Activated naive CD4-positive, alpha-beta T cell treated with anti-CD3 and anti-CD28 coated beads, Interleukin-2, amount 50 U/mL, for 72 hours (primary cell): ENCODE measurements at regions not wholly inside any gene's neighbourhood (a gene's known extent, or its start where the extent isn't known, plus 50 kb on each side); places are given as distances from the start of the nearest gene placed in this dataset.
"Not testable (repeated sequence)": the region's sequence is repeated elsewhere in the genome, so short reads cannot be mapped to it uniquely, and the experiment has no call there.

Source experiments
- ATAC-seq, 2 donors: fragments of 150-1000 bp; cut with Tn5 transposase; 2 replicates each; pipeline ENCODE4 v1.10.0; 2021; ENCODE audit warnings: mild to moderate bottlenecking in 2 of 2, moderate library complexity in 2 of 2
- DNase-seq, 2 donors: peaks; one replicate each; pipeline ENCODE4 v3.0.0; 2021 to 2022; ENCODE audit warnings: low spot score in 2 of 2
- H3K27ac Mint-ChIP-seq, 2 donors: one replicate each; pipeline ENCODE4 v1.8.0; 2022; ENCODE audit warnings: mild to moderate bottlenecking in 2 of 2, mixed read lengths in 2 of 2
- H3K36me3 Mint-ChIP-seq, 2 donors: one replicate each; pipeline ENCODE4 v1.8.0; 2022; ENCODE audit warnings: mixed read lengths in 2 of 2
- H3K9me3 Mint-ChIP-seq, 2 donors: one replicate each; pipeline ENCODE4 v1.8.0; 2022; ENCODE audit warnings: mixed read lengths in 2 of 2

DNA sequence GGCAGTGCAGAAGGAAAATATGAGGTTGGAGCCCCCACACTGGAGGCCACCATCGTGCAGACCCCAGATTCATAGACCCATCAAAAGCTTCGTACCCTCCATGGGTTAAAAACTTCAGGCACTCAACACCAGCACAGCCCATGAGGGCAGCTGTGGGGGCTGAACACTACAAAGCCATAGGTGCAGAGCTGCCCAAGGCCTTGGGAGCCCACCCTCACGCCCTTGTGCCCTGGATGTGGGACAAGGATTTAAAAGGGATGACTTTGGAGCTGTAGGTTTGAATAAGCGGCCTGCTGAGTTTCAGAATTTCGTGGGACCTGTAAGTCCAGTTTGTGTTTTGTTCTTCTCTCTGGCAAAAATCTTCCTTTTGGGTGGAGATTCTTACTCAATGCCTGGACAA is 747.6 kb downstream of the SPATA31A6 start:
- ATAC-seq, H3K36me3 Mint-ChIP-seq, H3K9me3 Mint-ChIP-seq, DNase-seq, H3K27ac Mint-ChIP-seq: not testable (repeated sequence)

DNA sequence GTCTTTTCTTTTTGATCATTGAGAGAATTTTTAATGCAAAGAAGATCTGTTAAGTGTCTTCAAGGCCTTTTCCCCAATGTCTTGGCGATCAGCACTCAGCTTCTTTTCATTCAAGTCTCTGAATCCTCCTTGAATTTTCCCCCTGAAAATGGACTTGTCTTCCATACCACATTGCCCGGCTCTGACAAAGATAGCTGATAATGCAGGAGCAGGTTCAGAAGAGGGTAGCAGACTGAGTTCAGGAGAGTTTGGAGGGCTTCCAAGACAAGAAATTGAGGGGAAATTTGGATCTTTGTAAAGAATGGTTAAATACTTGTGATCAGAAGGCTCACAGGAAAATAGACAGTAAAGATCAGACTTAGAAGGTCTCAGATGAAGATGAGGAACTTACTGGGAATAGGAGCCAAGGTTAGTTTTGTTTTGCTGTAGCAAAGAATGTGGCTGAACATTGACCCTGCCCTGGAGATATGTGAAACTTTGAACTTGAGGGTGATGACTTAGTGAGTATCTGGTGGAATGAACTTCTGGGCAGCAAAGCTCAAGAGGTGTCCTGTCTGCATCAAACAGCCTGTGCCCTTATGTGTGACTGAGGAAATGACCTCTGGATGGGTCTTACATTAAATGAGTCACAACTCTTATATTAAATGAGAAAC is 754.2 kb downstream of the SPATA31A6 start:
- not testable (repeated sequence) for ATAC-seq, DNase-seq, H3K36me3 Mint-ChIP-seq, H3K27ac Mint-ChIP-seq, H3K9me3 Mint-ChIP-seq

DNA sequence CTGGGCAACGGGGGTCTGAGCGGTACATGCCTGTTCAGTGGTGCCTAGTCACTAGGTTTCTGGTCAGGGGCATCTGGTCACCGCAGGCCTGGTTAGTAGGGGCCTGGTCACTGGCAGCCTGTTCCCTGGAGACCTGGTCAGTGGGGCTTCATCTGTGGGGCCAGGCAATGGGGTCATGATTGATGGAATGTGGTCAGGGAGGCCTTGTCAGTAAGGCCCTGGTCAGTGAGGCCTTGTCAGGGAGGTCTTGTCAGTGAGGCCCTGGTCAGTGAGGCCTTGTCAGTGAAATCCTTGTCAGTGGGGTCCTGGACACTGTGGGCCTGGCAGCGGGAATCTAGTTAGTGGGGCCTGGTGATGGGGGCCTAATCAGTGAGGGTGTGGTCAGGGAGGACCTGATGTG is 763.6 kb downstream of the SPATA31A6 start:
- not testable (repeated sequence) for H3K36me3 Mint-ChIP-seq, ATAC-seq, DNase-seq, H3K9me3 Mint-ChIP-seq
- peak overlapping the region in 1 of 2 donors; percentile 36 for H3K27ac Mint-ChIP-seq

DNA sequence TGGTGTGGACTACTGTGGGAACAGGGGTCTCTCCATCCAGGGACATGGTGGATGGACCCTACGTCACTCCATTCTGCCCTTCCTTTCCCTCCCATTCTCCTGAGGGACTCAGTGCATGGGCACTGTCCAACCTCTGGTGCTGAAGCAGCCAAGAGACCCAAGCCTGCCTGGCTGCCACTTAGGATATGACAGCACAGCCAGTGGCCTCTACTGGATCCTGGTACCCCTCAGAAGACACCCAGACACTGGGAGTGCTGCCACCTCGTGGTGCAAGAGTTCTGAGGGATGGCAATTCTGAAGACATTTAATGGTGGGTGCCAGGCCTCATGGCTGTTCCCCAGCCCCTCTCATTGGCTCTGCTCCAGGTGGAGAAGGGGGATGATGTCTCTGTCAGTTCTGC is 767.8 kb downstream of the SPATA31A6 start:
- DNase-seq, ATAC-seq, H3K9me3 Mint-ChIP-seq: not testable (repeated sequence)

DNA sequence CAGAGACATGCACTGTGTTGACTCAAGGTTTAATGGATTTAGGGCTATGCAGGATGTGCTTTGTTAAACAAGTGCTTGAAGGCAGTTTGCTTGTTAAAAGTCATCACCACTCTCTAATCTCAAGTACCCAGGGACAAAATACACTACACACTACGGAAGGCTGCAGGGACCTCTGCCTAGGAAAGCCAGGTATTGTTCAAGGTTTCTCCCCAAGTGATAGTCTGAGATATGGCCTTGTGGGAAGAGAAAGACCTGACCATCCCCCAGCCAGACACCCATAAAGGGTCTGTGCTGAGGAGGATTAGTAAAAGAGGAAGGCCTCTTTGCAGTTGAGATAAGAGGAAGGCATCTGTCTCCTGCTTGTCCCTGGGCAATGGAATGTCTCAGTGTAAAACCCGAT is 781.7 kb downstream of the SPATA31A6 start:
- H3K9me3 Mint-ChIP-seq, DNase-seq, H3K27ac Mint-ChIP-seq, ATAC-seq, H3K36me3 Mint-ChIP-seq: not testable (repeated sequence)

More for the DNA sequence above, 767.8 kb downstream of the SPATA31A6 start:
- H3K27ac Mint-ChIP-seq, H3K36me3 Mint-ChIP-seq: not testable (repeated sequence)

DNA sequence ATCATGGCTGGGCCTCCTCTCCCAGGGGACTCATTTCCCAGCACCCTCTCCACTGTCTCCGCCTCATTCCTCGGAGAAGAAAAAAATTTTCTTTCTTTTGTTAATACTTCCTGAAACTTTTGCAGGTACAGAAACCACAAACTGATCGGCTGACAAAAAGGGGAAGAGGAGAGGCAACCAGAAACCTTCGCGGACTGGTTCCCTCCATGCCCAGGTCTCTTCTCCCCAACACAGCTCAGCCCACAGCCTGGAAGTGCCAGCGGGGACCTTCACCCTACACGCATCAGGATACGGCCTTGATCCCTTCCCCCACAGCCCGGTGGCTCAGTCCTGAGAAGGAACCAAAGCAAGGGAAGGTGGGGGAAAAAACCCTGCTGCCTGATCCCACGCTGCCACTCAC is 788.4 kb downstream of the SPATA31A6 start:
- ATAC-seq, DNase-seq, H3K36me3 Mint-ChIP-seq, H3K27ac Mint-ChIP-seq: not testable (repeated sequence)
- peaks cover 0 to 16% of the 10 kb centered on the region in 2 donors for H3K9me3 Mint-ChIP-seq

DNA sequence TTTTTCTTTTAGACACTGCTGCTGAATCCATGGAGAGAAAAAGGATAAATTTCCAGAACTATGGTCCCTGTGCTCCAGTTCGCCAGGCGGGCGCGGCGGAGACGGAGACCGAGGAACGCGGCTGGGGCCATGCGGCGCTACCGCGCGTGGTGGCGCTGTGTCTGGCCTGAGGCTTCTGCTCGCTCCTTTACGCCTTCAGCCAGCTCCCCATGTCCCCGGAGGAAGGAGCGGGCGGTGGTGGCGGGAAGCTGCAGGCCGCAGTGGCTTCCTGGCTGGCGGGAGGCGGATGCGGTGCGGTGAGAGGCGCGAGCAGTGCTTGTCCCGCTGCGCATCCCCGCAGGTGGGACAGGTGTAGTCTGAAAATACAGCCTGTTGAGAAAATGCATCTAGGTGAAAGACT is 791.3 kb downstream of the SPATA31A6 start:
- H3K36me3 Mint-ChIP-seq, H3K27ac Mint-ChIP-seq, ATAC-seq, DNase-seq: not testable (repeated sequence)
- H3K9me3 Mint-ChIP-seq, result peaks cover 0 to 15% of the 10 kb centered on the region in 2 donors

DNA sequence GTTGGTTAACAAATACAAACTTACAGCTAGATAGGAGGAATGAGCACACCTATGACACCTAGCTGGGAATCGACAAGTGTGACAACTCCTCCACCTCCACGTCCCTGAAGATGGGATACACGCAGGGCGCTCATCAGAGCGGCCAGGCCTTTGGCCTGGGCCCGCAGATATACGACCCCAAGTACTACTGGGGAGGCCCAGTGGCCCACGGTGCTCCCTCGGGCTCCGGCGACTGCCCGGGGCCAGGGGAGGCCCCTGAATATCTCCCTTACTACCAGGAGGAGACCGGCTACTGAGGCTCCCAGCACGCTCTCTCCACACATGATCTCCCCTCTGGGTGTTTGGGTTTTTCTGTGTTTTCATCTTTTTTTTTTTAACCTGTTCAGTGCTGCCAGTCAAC is 801.3 kb downstream of the SPATA31A6 start:
- not testable (repeated sequence) for H3K27ac Mint-ChIP-seq, DNase-seq, H3K36me3 Mint-ChIP-seq, ATAC-seq
- H3K9me3 Mint-ChIP-seq, result peaks cover 0 to 11% of the 10 kb centered on the region in 2 donors
